Activated CD4-positive, CD25-positive, alpha-beta regulatory T cell treated with anti-CD3 and anti-CD28 coated beads, Interleukin-2, amount 50 U/mL, for 24 hours (primary cell): ENCODE measurements at regions not wholly inside any gene's neighbourhood (a gene's known extent, or its start where the extent isn't known, plus 50 kb on each side); places are given as distances from the start of the nearest gene placed in this dataset.

Source experiments
- ATAC-seq, 2 donors: fragments of 150-1000 bp; cut with Tn5 transposase; one replicate each; pipeline ENCODE4 v1.10.0; 2021; ENCODE audit warnings: mild to moderate bottlenecking in 1 of 2, moderate library complexity in 1 of 2

- ATAC-seq = no peak
Measured at GRCh38 chr3:144079634-144080033, 108.0 kb downstream of the DIPK2A start.

- ATAC-seq = no peak
Measured at GRCh38 chr3:144084929-144085328, 113.3 kb downstream of the DIPK2A start.

- no peak for ATAC-seq
Measured at GRCh38 chr3:144085964-144086363, 114.3 kb downstream of the DIPK2A start.

- ATAC-seq = no peak
Measured at GRCh38 chr3:144096016-144096415, 124.4 kb downstream of the DIPK2A start.

- no peak for ATAC-seq
Measured at GRCh38 chr3:144097163-144097562, 125.5 kb downstream of the DIPK2A start.

- no peak for ATAC-seq
Measured at GRCh38 chr3:144098691-144099090, 127.1 kb downstream of the DIPK2A start.

- no peak for ATAC-seq
Measured at GRCh38 chr3:144102421-144102820, 130.8 kb downstream of the DIPK2A start.

- no peak for ATAC-seq
Measured at GRCh38 chr3:144104186-144104585, 132.6 kb downstream of the DIPK2A start.

GRCh38 chr3:144104679-144105078, 133.1 kb downstream of the DIPK2A start:
- no peak for ATAC-seq

GRCh38 chr3:144105542-144105941, 133.9 kb downstream of the DIPK2A start:
- no peak for ATAC-seq

GRCh38 chr3:144106970-144107369, 135.3 kb downstream of the DIPK2A start:
- no peak for ATAC-seq

GRCh38 chr3:144107923-144108322, 136.3 kb downstream of the DIPK2A start:
- ATAC-seq = no peak

- no peak for ATAC-seq
Measured at GRCh38 chr3:144109944-144110343, 138.3 kb downstream of the DIPK2A start.

- ATAC-seq = no peak
Measured at GRCh38 chr3:144112036-144112435, 140.4 kb downstream of the DIPK2A start.

GRCh38 chr3:144112437-144112836, 140.8 kb downstream of the DIPK2A start:
- ATAC-seq = no peak

GRCh38 chr3:144114767-144115166, 143.1 kb downstream of the DIPK2A start:
- ATAC-seq = no peak

- ATAC-seq = no peak
Measured at GRCh38 chr3:144119633-144120032, 148.0 kb downstream of the DIPK2A start.

- ATAC-seq = no peak
Measured at GRCh38 chr3:144121661-144122060, 150.0 kb downstream of the DIPK2A start.

- ATAC-seq = no peak
Measured at GRCh38 chr3:144127014-144127413, 155.4 kb downstream of the DIPK2A start.

GRCh38 chr3:144127700-144128099, 156.1 kb downstream of the DIPK2A start:
- ATAC-seq = no peak

- no peak for ATAC-seq
Measured at GRCh38 chr3:144128108-144128892, 156.7 kb downstream of the DIPK2A start.

GRCh38 chr3:144129536-144130214, 158.1 kb downstream of the DIPK2A start:
- ATAC-seq = peak in 1 of 2 donors; percentile 17

GRCh38 chr3:144141074-144141473, 169.5 kb downstream of the DIPK2A start:
- no peak for ATAC-seq

- ATAC-seq = no peak
Measured at GRCh38 chr3:144141496-144141895, 169.9 kb downstream of the DIPK2A start.
